HG03095 (cell line): ENCODE measurements at regions not wholly inside any gene's neighbourhood (a gene's known extent, or its start where the extent isn't known, plus 50 kb on each side); places are given as distances from the start of the nearest gene placed in this dataset.

ENCODE experiments used
- ATAC-seq: cut with Tn5 transposase; IDR thresholded peaks from one replicate; pipeline ENCODE4 v1.9.1; 2021; ENCODE audit warnings: moderate library complexity; ENCODE audit not compliant: unreplicated experiment

GRCh38 chr10:10624567-10624962, 393.1 kb upstream of the CELF2 start:
- no peak for ATAC-seq

- no peak for ATAC-seq
Observed at GRCh38 chr10:10625491-10625890, 392.2 kb upstream of the CELF2 start.

GRCh38 chr10:10626734-10627133, 390.9 kb upstream of the CELF2 start:
- no peak for ATAC-seq

- no peak for ATAC-seq
Observed at GRCh38 chr10:10627414-10627813, 390.3 kb upstream of the CELF2 start.

GRCh38 chr10:10629512-10629911, 388.2 kb upstream of the CELF2 start:
- ATAC-seq: no peak

GRCh38 chr10:10630281-10630680, 387.4 kb upstream of the CELF2 start:
- ATAC-seq: no peak

GRCh38 chr10:10630782-10631181, 386.9 kb upstream of the CELF2 start:
- ATAC-seq: no peak

GRCh38 chr10:10642189-10642588, 375.5 kb upstream of the CELF2 start:
- ATAC-seq: no peak

GRCh38 chr10:10642751-10643150, 374.9 kb upstream of the CELF2 start:
- ATAC-seq: no peak

GRCh38 chr10:10644008-10644646, 373.5 kb upstream of the CELF2 start:
- no peak for ATAC-seq

GRCh38 chr10:10644676-10645385, 372.8 kb upstream of the CELF2 start:
- no peak for ATAC-seq

GRCh38 chr10:10647331-10647730, 370.3 kb upstream of the CELF2 start:
- ATAC-seq: no peak

GRCh38 chr10:10657139-10657760, 360.4 kb upstream of the CELF2 start:
- no peak for ATAC-seq

- ATAC-seq: no peak
Observed at GRCh38 chr10:10658172-10658785, 359.4 kb upstream of the CELF2 start.

- ATAC-seq: no peak
Observed at GRCh38 chr10:10660054-10660453, 357.6 kb upstream of the CELF2 start.

GRCh38 chr10:10661176-10661575, 356.5 kb upstream of the CELF2 start:
- ATAC-seq: no peak

GRCh38 chr10:10662716-10663408, 354.8 kb upstream of the CELF2 start:
- ATAC-seq: no peak

GRCh38 chr10:10663622-10664021, 354.1 kb upstream of the CELF2 start:
- ATAC-seq: no peak

- no peak for ATAC-seq
Observed at GRCh38 chr10:10665750-10666149, 351.9 kb upstream of the CELF2 start.

- no peak for ATAC-seq
Observed at GRCh38 chr10:10667466-10667865, 350.2 kb upstream of the CELF2 start.

- no peak for ATAC-seq
Observed at GRCh38 chr10:10676972-10677371, 340.7 kb upstream of the CELF2 start.
